ENCODE measurements at regions not wholly inside any gene's neighbourhood (a gene's known extent, or its start where the extent isn't known, plus 50 kb on each side); places are given as distances from the start of the nearest gene placed in this dataset.
"Not testable (repeated sequence)": the region's sequence is repeated elsewhere in the genome, so short reads cannot be mapped to it uniquely, and the experiment has no call there.

DNA sequence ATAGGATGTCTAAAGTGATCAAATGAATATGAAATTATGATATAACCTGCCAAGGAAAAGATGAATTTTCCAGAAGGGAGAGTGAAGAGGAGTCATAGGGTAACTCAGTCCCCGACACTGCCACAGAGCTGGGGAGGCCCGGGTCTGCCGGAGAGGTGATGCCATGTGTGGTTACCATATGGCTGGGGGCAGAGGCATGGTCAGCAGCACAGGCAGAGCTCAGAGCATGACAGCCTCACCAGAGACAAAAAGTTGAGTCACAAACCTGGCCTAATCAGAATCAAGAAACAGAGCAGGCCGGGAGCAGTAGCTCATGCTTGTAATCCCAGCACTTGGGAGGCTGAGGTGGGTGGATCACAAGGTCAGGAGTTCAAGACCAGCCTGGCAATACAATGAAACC, 322.4 kb downstream of the GOLGA6L6 start:
- DNase-seq (ENCODE audit: extremely low spot score); CTCF ChIA-PET; POLR2A ChIA-PET: not testable (repeated sequence)

DNA sequence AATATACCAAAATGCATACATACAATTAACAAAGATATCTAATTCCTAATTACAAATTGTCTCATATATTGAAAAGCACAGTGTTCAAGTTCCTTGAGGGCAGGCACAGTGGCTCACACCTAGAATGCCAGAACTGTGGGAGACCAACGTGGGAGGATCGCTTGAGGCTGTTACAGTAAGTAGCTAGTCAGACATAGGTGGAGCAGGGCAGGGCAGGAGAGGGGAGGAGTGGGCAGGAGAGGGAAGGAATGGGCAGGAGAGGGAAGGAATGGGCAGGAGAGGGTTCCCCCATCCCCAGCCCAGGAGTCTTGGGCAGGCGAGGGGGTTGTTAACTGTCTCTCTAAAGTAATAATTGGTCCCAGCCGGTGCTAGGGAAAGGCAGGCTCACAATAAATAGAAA, 325.9 kb downstream of the GOLGA6L6 start:
- DNase-seq (ENCODE audit: extremely low spot score); CTCF ChIA-PET; POLR2A ChIA-PET: not testable (repeated sequence)

DNA sequence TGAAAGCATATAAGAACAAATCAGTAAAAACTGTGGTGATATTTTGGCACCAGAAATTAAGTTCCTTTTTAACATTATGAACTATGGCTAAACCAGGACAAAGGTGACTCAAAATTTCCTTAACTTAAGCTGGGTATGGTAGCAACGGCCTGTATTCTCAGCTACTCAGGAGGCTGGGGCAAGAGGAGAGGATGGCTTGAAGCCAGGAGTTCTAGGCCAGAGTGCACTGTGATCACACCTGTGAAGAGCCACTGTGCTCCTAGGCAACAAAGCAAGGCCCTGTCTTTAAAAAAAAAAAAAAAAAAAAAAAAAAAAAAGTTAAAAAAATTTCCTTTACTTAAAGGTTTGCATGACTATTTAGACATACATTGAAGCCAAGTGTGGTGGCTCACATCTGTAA, 327.5 kb downstream of the GOLGA6L6 start:
- CTCF ChIA-PET; POLR2A ChIA-PET; DNase-seq (ENCODE audit: extremely low spot score): not testable (repeated sequence)

DNA sequence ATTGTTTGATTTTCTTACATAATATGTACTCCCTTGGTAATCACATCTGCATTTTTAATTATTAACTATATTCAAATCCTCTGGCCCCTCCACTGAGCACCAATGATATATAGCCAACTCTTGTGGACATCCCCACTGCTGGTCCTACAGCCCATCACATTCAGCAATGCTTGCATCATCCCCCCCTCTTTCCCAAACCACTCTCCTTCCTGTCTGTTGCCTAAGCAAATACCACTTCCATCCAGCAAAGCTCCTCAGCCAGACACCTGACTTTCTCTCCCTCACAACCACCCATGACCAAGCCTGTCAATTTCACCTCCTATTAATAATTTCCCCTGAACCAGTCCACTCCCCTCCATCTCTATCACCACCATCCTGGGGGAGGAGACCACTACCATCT, 330.1 kb downstream of the GOLGA6L6 start:
- DNase-seq (ENCODE audit: extremely low spot score); POLR2A ChIA-PET; CTCF ChIA-PET: not testable (repeated sequence)

DNA sequence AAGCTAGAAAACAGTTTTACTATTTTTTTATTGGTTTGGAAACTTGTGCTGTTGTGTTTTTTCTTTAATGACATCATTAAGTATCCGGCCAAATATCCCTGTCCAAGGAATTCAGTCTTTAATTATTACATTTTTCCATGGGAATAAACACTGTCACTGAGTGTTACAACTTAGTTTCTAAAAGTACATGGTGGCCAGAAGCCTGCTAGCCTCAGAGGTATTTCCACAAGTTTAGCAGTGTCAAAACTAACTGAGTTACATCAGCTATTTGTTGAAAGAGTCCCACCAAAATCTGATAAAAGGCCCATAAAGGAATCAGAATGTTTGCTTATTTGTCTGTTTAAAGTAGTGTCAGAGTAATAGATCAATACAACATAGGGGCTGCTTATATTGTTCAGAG, 331.6 kb downstream of the GOLGA6L6 start:
- POLR2A ChIA-PET; CTCF ChIA-PET; DNase-seq (ENCODE audit: extremely low spot score): not testable (repeated sequence)

DNA sequence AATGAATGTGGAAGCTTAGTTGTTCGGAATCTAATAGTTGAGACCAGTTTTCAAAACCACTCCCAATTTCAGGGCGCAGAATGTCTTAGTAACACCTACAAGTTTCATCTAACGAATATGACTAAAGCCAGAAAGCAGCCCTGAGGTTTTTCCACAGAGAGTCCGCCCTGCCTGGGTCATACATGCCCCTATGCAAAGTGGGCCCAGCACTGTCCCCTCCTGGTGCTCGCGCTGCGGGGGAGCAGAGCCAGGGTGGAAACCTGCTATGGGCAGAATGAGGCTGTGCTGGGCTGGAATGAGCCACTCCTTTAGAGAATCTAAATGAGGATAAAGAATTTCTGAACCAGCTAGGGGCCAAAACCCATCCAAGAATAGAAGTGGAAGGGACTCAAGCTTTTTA, 334.0 kb downstream of the GOLGA6L6 start:
- DNase-seq (ENCODE audit: extremely low spot score); POLR2A ChIA-PET; CTCF ChIA-PET: not testable (repeated sequence)

DNA sequence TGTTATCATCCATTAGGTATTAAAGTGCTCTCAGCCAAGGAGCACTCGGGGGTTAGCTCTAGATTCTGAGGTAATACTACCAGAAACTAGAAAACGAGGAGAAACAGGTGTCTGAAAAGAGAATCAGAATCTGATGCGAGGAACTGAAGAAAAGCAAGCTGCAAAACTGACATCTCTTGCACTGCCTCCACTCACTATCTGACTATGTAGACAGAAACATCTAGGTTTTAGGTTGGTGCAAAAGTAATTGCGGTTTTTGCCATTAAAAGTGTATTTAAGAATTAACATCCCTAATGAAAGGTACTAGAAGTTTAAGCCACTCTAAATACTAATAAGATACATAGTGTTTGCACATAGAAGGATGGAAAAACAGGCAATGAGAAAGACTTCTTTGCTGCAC, 334.4 kb downstream of the GOLGA6L6 start:
- DNase-seq (ENCODE audit: extremely low spot score); POLR2A ChIA-PET; CTCF ChIA-PET: not testable (repeated sequence)

DNA sequence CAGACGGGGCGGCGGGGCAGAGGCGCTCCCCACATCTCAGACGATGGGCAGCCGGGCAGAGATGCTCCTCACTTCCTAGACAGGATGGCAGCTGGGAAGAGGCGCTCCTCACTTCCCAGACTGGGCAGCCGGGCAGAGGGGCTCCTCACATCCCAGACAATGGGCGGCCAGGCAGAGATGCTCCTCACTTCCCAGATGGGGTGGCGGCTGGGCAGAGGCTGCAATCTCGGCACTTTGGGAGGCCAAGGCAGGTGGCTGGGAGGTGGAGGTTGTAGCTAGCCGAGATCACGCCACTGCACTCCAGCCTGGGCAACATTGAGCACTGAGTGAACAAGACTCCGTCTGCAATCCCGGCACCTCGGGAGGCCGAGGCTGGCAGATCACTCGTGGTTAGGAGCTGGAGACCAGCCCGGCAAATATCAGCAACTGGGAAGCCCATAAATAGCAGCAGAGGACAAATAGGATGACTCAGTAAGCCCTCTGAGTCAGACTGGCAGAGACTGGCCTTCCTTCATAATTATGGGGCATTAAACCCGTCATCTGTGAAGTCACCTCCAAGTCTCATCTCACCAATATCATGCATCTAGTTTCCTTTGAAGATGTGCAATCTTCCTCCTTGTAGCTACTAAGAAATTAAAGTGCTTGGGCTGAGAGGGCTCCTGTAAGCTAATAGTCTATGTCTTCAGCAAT, 337.3 kb downstream of the GOLGA6L6 start:
- POLR2A ChIA-PET; DNase-seq (ENCODE audit: extremely low spot score); CTCF ChIA-PET: not testable (repeated sequence)

DNA sequence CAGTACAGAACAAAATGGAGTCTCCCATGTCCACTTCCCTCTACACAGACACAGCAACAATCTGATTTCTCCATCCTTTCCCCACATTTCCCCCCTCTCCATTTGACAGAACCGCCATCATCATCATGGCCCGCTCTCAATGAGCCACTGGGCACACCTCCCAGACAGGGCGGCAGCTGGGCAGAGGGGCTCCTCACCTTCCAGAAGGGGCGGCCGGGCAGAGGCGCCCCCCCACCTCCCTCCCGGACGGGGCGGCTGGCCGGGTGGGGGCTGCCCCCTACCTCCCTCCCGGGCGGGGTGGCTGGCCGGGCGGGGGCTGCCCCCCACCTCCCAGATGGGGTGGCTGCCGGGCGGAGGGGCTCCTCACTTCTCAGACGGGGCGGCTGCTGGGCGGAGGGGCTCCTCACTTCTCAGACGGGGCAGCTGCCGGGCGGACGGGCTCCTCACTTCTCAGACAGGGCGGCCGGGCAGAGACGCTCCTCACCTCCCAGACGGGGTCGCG, 337.9 kb downstream of the GOLGA6L6 start:
- DNase-seq (ENCODE audit: extremely low spot score); CTCF ChIA-PET; POLR2A ChIA-PET: not testable (repeated sequence)

DNA sequence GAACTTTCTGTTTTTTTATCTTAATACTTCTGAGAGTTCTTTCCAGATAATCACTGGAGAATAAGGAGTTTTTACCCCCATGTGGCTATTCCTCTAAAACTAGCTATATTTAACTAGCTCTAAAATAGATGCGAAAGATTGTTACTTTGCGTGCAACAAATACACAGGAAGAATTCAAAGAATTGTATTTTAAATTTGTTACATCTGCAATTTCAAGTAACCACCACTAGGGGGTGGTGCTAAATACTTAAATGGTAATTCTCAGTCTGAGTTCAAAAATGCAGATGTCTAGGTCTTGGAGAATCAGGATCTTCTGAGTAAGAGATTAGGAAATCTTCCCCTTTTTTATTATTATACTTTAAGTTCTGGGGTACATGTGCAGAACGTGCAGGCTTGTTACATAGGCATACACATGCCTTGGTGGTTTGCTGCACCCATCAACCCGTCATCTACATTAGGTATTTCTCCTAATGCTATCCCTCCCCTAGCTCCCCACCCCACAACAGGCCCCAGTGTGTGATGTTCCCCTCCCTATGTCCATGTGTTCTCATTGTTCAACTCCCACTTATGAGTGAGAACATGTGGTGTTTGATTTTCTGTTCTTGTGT, 346.9 kb downstream of the GOLGA6L6 start:
- POLR2A ChIA-PET; DNase-seq (ENCODE audit: extremely low spot score); CTCF ChIA-PET: not testable (repeated sequence)

DNA sequence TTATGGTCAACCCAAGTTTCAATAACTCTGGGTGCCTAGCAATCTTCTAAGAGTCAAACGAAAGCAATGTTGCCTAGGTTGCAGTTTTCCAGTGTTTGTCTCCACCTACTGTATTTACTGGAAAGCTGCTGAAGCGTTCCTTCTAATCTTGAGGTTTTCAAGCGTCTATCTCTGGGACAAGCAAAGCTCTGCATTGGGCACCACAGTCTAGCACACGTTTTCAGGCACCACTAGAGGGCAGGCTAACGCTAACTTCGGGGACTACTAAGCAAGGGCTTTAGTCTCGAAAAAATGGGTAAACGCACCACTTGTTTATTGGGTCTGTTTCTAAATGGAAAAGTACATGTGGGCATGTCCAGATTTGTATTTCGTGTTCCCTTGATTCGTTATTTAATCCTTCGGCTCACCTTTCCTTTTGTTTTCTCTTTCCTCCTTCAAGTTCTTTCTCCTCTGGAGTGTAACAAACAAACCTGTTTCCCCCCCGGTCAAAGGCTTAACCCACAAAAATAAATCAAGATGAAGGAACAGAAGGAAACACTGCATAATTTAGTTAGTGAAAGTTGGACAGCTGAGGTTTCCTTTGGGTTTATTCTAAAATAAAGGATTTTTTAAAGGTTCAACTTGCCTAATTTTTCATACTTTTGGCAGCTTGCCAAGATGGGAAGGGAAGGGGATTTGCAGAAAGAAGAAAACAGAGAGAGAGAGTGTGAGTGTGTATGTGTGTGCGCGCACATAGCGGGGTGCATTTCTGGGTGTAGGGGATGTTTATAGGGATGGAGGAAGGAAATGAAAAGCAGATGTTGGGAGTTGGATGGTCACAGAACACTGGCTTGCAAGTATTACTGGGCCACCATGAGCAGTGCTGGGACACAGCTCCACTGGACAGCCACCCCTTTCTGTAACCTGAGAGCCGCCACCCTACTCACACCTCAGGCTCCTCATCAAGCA, 348.3 kb downstream of the GOLGA6L6 start:
- POLR2A ChIA-PET; CTCF ChIA-PET; DNase-seq (ENCODE audit: extremely low spot score): not testable (repeated sequence)

DNA sequence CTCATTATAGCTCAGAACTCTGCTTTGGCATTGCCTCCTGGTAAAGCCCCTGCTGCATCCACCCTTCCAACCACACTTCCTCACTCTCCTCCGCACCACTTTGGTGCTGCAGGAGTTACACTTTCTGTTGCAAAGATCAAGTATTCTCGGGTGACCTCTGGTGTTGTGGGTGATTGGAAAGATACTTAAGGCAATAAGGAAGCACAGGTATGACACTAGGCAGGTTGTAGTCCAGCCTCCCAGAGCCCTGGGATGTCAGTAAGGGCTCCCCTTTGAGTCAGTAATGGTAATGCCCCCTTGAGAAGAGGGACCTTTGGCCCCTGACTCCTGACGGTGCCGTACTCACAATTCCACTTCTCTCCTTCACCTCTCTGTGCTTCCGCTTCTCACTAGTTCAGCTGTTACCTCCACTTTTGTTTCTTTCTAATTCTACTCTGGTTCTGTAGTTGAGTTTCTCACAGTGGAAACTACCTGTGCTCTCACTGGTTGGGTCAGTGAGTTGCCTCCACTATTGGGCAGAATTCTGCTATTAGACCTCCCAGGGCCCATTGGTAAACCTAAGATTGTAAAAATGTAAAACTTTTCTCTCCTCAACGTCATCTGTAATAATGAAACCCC, 350.0 kb downstream of the GOLGA6L6 start:
- DNase-seq (ENCODE audit: extremely low spot score); POLR2A ChIA-PET: not testable (repeated sequence)
- CTCF ChIA-PET: interaction anchor here (0.7 kb wide), 1 partner anchor 156 kb away, joined by 3 read pairs; no protein-coding TSS in a partner anchor

DNA sequence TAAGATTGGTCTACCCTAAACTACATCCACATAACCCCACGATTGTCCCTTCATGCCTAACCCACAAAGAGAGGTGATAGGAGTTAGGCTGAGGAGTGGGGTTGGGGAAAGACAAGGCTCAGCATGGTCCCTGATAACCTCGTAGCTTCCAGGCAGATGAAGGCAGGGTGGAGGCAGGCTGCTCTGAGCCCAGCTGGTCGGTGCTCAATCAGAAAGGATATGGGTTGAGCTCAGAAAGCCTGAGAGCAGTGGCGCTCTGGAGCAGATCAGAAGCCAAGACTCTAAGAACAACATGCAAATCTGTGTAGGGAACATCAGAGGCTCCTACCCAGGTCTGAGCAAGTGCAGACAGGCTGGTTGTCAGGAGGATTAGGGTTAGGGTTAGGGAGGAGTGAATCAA, 353.0 kb downstream of the GOLGA6L6 start:
- DNase-seq (ENCODE audit: extremely low spot score); CTCF ChIA-PET; POLR2A ChIA-PET: not testable (repeated sequence)

DNA sequence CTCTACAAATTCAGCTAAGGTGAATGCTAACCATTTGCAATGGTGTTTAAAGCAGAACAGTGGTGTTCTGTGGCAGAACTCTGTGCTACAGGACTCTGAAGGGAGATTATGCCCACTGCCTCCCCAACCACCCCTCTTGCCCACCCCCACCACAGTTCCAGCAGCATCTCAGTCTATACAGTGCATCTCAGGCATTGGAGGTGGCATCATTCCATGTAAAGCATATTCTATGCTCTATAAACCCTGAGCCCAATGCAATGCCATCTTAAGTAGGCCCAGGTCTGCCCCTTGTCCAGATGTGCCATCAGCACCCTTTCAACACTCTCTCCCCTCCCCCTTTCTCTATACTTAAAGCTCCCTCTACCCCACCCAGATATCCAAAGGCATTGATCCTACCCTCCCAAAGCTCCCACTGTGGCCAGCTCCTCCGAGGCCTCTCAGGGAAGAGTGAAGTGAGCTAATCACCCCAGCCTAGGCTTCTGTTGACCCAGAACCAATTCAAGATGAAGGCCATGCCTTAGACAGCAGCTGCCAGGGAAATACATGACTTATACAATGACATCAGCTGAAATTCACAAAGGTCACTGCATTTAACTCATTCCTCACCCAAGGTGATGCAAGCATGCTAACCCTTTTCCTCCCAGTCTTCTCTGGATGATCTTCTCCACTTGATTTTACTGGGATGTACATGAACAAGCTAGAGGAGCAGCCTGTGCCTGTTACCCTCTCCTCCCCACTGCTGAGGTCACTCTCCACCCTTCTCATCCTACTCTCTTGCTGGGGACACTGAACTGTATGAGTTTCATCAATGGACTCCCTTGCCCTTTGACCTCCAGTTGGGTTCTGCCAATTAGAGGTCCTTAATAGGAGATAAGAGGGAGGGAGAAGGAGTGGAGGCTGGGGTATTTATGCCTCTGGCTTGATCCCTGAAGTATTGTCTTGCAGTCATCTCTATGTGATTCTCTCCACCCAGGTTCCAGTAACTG, 353.9 kb downstream of the GOLGA6L6 start:
- DNase-seq (ENCODE audit: extremely low spot score); CTCF ChIA-PET; POLR2A ChIA-PET: not testable (repeated sequence)

DNA sequence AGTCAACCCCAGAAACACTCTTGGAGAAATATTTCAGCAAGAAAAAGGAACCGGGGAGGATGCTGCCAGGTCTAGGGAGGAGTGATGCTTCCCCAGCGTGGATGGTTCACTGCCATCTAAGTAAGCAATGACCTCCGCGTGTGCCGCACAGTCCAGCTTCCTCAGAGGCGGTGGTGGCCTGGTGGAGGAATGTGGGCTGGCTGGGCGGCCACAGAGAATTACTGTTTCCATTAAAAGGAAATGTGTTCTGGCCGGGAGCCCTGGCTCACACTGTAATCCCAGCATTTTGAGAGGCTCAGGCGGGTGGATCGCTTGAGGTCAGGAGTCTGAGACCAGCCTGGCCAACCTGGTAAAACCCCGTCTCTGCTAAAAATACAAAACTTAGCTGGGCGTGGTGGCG, 356.7 kb downstream of the GOLGA6L6 start:
- CTCF ChIA-PET; DNase-seq (ENCODE audit: extremely low spot score); POLR2A ChIA-PET: not testable (repeated sequence)

DNA sequence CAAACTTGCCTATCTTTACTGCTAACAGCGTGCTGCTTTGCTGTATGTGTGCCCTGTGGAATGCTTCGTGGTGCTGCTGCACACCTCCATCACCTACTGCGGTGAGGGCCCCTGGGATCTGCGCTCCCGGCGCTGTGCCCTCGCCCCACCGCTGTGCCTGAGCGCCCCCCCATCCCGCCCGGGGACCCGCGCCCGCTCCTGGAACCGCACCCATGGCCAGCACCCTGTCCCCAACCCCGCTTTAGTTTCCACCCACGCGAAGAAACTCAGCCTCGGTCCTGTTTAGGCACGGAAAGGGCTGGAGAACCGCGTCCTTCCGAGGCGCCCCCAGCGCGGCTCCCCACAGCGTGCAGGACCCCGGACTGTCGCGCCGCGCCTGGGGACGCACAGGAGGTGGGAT, 373.4 kb downstream of the GOLGA6L6 start:
- CTCF ChIA-PET; POLR2A ChIA-PET; DNase-seq (ENCODE audit: extremely low spot score): not testable (repeated sequence)

DNA sequence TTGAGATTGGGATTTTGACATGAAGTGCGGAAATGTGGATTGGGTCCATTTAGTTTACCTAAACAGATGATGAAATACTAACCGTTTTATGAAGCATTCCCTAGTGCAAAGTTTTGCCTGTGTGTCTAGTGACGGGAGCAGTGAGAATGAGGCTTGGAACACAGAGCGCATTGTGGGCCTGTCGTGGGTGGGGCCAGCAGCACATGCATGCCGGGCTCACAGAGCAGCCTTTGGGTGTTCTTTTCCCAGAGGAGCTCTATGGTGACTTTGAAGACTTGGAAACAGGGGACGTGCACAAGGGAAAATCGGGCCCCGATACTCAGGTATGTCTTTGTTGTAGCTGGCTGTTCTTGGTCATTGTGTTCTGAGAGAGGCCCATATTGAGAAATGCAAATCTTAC, 388.1 kb downstream of the GOLGA6L6 start:
- CTCF ChIA-PET; POLR2A ChIA-PET; DNase-seq (ENCODE audit: extremely low spot score): not testable (repeated sequence)

DNA sequence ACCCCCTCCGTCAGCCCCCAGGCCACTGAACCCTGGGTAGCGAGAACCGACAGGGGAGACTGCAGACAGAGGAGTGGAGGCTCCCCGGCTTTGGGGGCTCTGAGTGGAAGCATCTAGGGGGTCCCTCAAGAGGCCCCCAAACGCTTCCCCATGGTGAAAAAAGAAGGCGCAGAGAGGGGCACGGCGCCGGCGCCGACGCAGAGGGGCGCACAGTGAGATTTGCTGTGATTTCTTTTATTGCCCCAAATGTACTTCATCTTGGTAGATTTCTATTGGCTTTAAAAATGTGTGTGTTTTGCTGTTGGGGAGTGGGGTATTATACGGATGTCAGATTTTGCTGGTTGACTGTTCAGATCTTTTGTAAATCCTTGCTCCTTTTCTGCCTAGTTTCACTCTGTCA, 392.9 kb downstream of the GOLGA6L6 start:
- POLR2A ChIA-PET; CTCF ChIA-PET; DNase-seq (ENCODE audit: extremely low spot score): not testable (repeated sequence)

All from HEK293T (cell line).